IMR-90 (cell line): ENCODE measurements at regions not wholly inside any gene's neighbourhood (a gene's known extent, or its start where the extent isn't known, plus 50 kb on each side); places are given as distances from the start of the nearest gene placed in this dataset.

ENCODE experiments used
- BHLHE40 ChIP-seq: fragments of 150-350 bp; IDR thresholded peaks from 2 replicates; pipeline ENCODE4 v1.6.1; 2016; ENCODE audit warnings: mild to moderate bottlenecking, low read depth, low read length
- CEBPB ChIP-seq: IDR thresholded peaks from 2 replicates; pipeline ENCODE4 v1.6.1; 2012; ENCODE audit warnings: low read depth, low read length, improper control_type of control experiment
- MAFK ChIP-seq: IDR thresholded peaks from 2 replicates; pipeline ENCODE4 v1.6.1; 2012; ENCODE audit warnings: low read depth, low read length, improper control_type of control experiment
- MXI1 ChIP-seq: IDR thresholded peaks from 2 replicates; pipeline ENCODE4 v1.6.1; 2012; ENCODE audit warnings: low read depth, mild to moderate bottlenecking, low read length, moderate library complexity, borderline replicate concordance
- NFE2L2 ChIP-seq: fragments of 150-350 bp; IDR thresholded peaks from 2 replicates; pipeline ENCODE4 v1.6.1; 2016; ENCODE audit warnings: low read depth, mild to moderate bottlenecking, low read length
- POLR2A ChIP-seq: IDR thresholded peaks from 2 replicates; pipeline ENCODE4 v1.6.1; 2012; ENCODE audit warnings: mild to moderate bottlenecking, low read depth, low read length
- RAD21 ChIP-seq: IDR thresholded peaks from 2 replicates; pipeline ENCODE4 v1.6.1; 2012; ENCODE audit warnings: low read length, improper control_type of control experiment
- RFX5 ChIP-seq: IDR thresholded peaks from 2 replicates; pipeline ENCODE4 v1.8.0; 2012; ENCODE audit warnings: low read depth, mild to moderate bottlenecking, low read length, moderate library complexity
- TF ChIP-seq, protein P1 (sequence below): conservative IDR thresholded peaks from 2 replicates; pipeline ENCODE4 v1.5.1; 2012; ENCODE audit warnings: mild to moderate bottlenecking, low read depth, low read length, improper control_type of control experiment
- TF ChIP-seq, protein P2 (sequence below): fragments of 150-350 bp; IDR thresholded peaks from 2 replicates; pipeline ENCODE4 v1.6.1; 2017; ENCODE audit warnings: mild to moderate bottlenecking, antibody characterized with exemption, low read length, low read depth

GRCh38 chr4:117383468-117383867 is 298.1 kb upstream of the TRAM1L1 start:
- no peak for TF ChIP-seq POLR2A
- TF ChIP-seq, protein P1, sequence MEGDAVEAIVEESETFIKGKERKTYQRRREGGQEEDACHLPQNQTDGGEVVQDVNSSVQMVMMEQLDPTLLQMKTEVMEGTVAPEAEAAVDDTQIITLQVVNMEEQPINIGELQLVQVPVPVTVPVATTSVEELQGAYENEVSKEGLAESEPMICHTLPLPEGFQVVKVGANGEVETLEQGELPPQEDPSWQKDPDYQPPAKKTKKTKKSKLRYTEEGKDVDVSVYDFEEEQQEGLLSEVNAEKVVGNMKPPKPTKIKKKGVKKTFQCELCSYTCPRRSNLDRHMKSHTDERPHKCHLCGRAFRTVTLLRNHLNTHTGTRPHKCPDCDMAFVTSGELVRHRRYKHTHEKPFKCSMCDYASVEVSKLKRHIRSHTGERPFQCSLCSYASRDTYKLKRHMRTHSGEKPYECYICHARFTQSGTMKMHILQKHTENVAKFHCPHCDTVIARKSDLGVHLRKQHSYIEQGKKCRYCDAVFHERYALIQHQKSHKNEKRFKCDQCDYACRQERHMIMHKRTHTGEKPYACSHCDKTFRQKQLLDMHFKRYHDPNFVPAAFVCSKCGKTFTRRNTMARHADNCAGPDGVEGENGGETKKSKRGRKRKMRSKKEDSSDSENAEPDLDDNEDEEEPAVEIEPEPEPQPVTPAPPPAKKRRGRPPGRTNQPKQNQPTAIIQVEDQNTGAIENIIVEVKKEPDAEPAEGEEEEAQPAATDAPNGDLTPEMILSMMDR = no peak
- TF ChIP-seq NFE2L2 = no peak
- TF ChIP-seq, protein P2, sequence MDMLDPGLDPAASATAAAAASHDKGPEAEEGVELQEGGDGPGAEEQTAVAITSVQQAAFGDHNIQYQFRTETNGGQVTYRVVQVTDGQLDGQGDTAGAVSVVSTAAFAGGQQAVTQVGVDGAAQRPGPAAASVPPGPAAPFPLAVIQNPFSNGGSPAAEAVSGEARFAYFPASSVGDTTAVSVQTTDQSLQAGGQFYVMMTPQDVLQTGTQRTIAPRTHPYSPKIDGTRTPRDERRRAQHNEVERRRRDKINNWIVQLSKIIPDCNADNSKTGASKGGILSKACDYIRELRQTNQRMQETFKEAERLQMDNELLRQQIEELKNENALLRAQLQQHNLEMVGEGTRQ = no peak
- no peak for TF ChIP-seq RFX5
- no peak for TF ChIP-seq CEBPB
- TF ChIP-seq MXI1 = no peak
- TF ChIP-seq MAFK = no peak
- no peak for TF ChIP-seq RAD21
- no peak for TF ChIP-seq BHLHE40
